Fibroblast of mammary gland (primary cell): ENCODE measurements at regions not wholly inside any gene's neighbourhood (a gene's known extent, or its start where the extent isn't known, plus 50 kb on each side); places are given as distances from the start of the nearest gene placed in this dataset.

Source experiments
- DNase-seq: peaks from one replicate; pipeline ENCODE4 v3.0.0-alpha.2; 2010; ENCODE audit warnings: low read depth
- H3K4me3 ChIP-seq: 2 replicates; pipeline ENCODE4 v1.5.1; 2011; ENCODE audit warnings: low read depth, mild to moderate bottlenecking, low read length, moderate library complexity; ENCODE audit not compliant: control insufficient read depth
- TF ChIP-seq, protein P1 (sequence below): conservative IDR thresholded peaks from 2 replicates; pipeline ENCODE4 v1.5.1; 2011; ENCODE audit warnings: low read depth, low read length, inconsistent platforms; ENCODE audit not compliant: control insufficient read depth, insufficient read depth

DNA sequence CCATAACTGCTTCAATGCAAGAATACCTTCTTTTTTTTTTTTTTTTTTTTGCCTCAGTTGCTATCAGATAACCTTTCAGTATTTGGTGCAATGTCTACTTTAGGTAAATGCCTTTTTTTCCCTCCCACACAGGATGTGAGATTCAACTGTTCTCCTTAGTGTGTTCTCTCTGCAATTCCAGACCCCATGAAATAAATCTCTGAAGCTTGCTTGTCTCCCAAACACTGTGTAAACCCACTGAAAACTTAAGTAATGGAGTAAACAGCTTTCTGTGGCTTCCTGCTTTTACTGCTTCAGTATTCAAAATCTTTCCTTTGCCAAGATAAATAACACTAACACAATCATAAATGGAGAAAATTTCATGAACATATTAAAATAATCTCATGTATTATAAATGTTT, 55.8 kb upstream of the CLEC14A start:
- TF ChIP-seq, protein P1, sequence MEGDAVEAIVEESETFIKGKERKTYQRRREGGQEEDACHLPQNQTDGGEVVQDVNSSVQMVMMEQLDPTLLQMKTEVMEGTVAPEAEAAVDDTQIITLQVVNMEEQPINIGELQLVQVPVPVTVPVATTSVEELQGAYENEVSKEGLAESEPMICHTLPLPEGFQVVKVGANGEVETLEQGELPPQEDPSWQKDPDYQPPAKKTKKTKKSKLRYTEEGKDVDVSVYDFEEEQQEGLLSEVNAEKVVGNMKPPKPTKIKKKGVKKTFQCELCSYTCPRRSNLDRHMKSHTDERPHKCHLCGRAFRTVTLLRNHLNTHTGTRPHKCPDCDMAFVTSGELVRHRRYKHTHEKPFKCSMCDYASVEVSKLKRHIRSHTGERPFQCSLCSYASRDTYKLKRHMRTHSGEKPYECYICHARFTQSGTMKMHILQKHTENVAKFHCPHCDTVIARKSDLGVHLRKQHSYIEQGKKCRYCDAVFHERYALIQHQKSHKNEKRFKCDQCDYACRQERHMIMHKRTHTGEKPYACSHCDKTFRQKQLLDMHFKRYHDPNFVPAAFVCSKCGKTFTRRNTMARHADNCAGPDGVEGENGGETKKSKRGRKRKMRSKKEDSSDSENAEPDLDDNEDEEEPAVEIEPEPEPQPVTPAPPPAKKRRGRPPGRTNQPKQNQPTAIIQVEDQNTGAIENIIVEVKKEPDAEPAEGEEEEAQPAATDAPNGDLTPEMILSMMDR = no peak
- no peak for DNase-seq
- H3K4me3 ChIP-seq = no peak overlapping the region

DNA sequence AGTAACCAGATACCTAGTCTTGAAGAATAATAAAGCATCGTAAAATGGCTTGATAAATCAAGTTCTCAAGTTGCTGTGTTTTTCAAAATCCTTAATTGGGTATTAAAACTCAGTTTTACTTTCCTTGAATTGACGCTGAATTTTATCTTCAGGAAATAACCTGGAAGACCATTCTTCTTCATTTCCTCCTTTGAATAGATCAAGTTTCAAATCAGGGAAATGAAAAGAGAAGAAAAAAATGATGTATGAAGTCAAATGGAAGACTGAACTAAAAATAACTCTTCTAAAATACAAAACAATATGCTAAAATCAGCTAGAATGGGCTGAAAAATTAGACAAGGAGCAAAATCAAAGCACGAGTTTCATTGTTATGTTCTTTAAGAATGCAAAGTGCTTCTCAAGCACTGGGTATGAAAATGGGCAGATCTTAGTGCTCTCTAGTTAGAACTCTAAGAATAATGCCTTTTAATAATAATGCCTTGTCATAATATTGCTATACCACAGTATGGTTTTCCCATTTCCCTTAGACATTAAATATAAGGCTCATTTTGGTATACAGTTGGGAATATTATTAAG, 54.6 kb upstream of the CLEC14A start:
- TF ChIP-seq, protein P1 = no peak
- no peak for DNase-seq

DNA sequence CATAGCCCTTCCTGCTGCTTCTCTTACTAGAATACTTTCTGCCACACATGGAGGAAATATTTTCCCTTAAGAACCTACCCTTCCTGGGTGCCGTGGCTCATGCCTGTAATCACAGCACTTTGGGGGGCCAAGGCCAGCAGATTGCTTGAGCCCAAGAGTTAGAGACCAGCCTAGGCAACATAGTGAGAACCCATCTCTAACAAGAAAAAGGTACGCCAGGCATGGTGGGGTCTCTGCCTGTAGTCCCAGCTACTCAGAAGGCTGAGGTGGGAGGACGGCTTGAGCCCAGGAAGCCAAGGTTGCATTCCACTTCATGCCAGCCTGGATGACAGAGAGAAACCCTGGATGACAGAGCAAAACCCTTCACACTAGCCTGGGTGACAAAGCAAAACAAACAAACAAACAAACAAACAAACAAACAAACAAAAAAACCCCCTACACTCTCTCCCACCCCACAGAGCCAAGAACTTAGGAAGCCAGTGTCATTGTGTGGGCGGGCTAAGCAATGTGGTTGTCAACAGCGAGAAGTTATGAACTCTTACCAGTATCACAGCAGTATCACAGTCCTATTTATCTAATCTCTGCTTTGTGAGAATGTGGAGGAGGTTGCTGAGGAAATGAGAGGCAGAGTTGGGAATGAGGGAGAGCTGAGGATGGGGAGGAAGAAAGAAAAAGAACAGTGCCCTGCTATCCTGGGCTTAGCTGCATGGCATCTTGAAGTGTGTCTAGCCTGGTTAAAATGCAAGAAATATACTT, 53.8 kb upstream of the CLEC14A start:
- no peak overlapping the region for H3K4me3 ChIP-seq
- DNase-seq = no peak
- TF ChIP-seq, protein P1 = no peak

More for the DNA sequence above, 54.6 kb upstream of the CLEC14A start:
- H3K4me3 ChIP-seq = no peak overlapping the region
